T-cell (primary cell): ENCODE measurements at regions not wholly inside any gene's neighbourhood (a gene's known extent, or its start where the extent isn't known, plus 50 kb on each side); places are given as distances from the start of the nearest gene placed in this dataset.

Experiments
- ATAC-seq, 4 experiments: fragments of 200-7000 bp in 3 of 4; fragments of 150-1000 bp in 1 of 4; cut with Tn5 transposase; replicated peaks in 1 of 4; 1 replicate in 3 of 4; 2 replicates in 1 of 4; pipeline ENCODE4 v1.10.0; 2021; ENCODE audit warnings: moderate library complexity in 3 of 4, mild to moderate bottlenecking in 2 of 4, moderate number of reproducible peaks in 1 of 4
- CTCF ChIA-PET, 2 donors: fragments of 300-600 bp; sonication (Branson Sonifier 250); formaldehyde crosslinking; loops; one replicate each; lab custom pipeline; 2022; ENCODE audit warnings: antibody characterized with exemption in 2 of 2; lab: Charles Lee
- POLR2A ChIA-PET, 2 donors: fragments of 300-600 bp; sonication (Branson Sonifier 250); formaldehyde crosslinking; loops; one replicate each; lab custom pipeline; 2022; ENCODE audit warnings: antibody characterized with exemption in 2 of 2; lab: Charles Lee
- DNase-seq, 35 experiments: peaks; one replicate each; pipeline versions ENCODE4 v3.0.0 to v3.0.0-alpha.2; 2013 to 2023
- H3K27ac ChIP-seq: one replicate; pipeline ENCODE4 v1.5.1; 2013; ENCODE audit warnings: low read length
- H3K27me3 ChIP-seq, 2 experiments: replicated peaks in 1 of 2; 1 replicate in 1 of 2; 2 replicates in 1 of 2; pipeline versions ENCODE4 v1.6.1 to v1.7.0; 2013; ENCODE audit warnings: low read length in 1 of 2, mixed read lengths in 1 of 2; ENCODE audit not compliant: control insufficient read depth in 2 of 2, insufficient read depth in 2 of 2; ENCODE audit errors: extremely low read depth in 1 of 2
- H3K36me3 ChIP-seq, 2 donors: 1 replicate in 1 of 2; 2 replicates in 1 of 2; pipeline versions ENCODE4 v1.6.1 to v1.7.0; 2013; ENCODE audit warnings: low read length in 1 of 2; ENCODE audit not compliant: control insufficient read depth in 2 of 2, insufficient read depth in 1 of 2; ENCODE audit errors: extremely low read depth in 1 of 2
- H3K4me1 ChIP-seq, 2 experiments: 1 replicate in 1 of 2; 2 replicates in 1 of 2; pipeline versions ENCODE4 v1.6.1 to v1.7.0; 2013; ENCODE audit warnings: low read length in 2 of 2, mixed read lengths in 1 of 2; ENCODE audit not compliant: insufficient read depth in 2 of 2, control insufficient read depth in 1 of 2; ENCODE audit errors: extremely low read depth in 1 of 2
- H3K4me3 ChIP-seq, 2 donors: 1 replicate in 1 of 2; 2 replicates in 1 of 2; pipeline versions ENCODE4 v1.5.1 to v1.7.0; 2013; ENCODE audit warnings: mild to moderate bottlenecking in 2 of 2, low read length in 1 of 2, moderate library complexity in 1 of 2; ENCODE audit not compliant: control insufficient read depth in 1 of 2; ENCODE audit errors: extremely low read depth in 1 of 2
- H3K9me3 ChIP-seq: 2 replicates; pipeline ENCODE4 v1.7.0; 2013
- H3K27ac Mint-ChIP-seq, 2 donors: one replicate each; pipeline ENCODE4 v1.8.0; 2020 to 2021; ENCODE audit warnings: mild to moderate bottlenecking in 2 of 2, mixed read lengths in 2 of 2
- H3K27me3 Mint-ChIP-seq, 2 donors: one replicate each; pipeline ENCODE4 v1.8.0; 2021 to 2022; ENCODE audit warnings: mixed read lengths in 2 of 2
- H3K36me3 Mint-ChIP-seq: one replicate; pipeline ENCODE4 v1.8.0; 2021; ENCODE audit warnings: mixed read lengths
- H3K4me1 Mint-ChIP-seq, 3 donors: one replicate each; pipeline ENCODE4 v1.8.0; 2020 to 2022; ENCODE audit warnings: mixed read lengths in 3 of 3, mild to moderate bottlenecking in 1 of 3
- H3K4me3 Mint-ChIP-seq, 3 donors: one replicate each; pipeline ENCODE4 v1.8.0; 2020 to 2022; ENCODE audit warnings: mild to moderate bottlenecking in 3 of 3, mixed read lengths in 3 of 3, moderate library complexity in 3 of 3
- H3K9me3 Mint-ChIP-seq, 3 donors: one replicate each; pipeline ENCODE4 v1.8.0; 2020 to 2022; ENCODE audit warnings: mixed read lengths in 3 of 3
- WGBS: methylation state at CpG from one replicate; pipeline ENCODE4 v1.1.5; 2013; ENCODE audit warnings: missing lambda C conversion rate; ENCODE audit not compliant: insufficient coverage; 5-methylcytosine and 5-hydroxymethylcytosine counted together

DNA sequence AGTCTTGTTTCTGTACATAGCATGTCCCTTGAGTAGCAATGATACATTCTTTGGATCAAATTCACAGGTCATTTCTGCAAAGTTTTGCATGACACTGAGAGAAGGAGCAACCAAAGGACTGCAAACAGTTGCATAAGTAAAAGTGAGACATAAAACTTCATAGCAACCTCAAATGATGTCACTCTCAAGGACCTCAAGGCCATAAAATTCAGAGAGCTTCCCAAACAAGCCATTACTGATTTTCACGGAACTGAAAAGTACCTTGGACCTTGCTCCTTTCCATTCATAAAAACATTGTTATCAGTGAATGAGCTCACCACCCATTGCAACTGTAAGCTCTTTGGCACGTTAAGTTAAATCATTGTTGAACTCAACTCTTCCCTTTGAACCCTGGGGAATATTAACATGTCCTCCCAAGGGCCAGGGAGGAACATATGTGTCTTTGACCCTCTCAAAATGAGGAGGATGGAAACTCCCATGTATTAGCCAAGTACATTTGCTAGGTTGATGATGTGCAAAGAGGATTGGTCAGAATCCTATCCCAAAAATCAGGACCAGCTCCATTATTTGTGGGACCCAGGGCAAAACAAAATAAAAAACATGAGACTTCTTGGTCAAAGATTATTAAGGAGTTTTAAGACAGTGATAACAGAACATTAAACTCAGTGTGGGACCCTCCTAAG lies 275.0 kb upstream of the DYNLRB2 start:
- no peak for DNase-seq
- no peaks in the 10 kb centered on the region for H3K9me3 ChIP-seq
- Mint-ChIP-seq H3K27me3 (peaks cover 3 to 11% of the 10 kb centered on the region in 2 donors), H3K4me3 (no peak overlapping the region), H3K36me3 (no peaks in the 10 kb centered on the region), H3K4me1 (no peaks in the 10 kb centered on the region), H3K9me3 (no peaks in the 10 kb centered on the region), H3K27ac (no peak overlapping the region)
- CTCF ChIA-PET = no interaction called here
- no peaks in the 10 kb centered on the region for H3K4me1 ChIP-seq
- no peak for ATAC-seq
- H3K27me3 ChIP-seq = peaks cover 0 to 2% of the 10 kb centered on the region in 2 experiments
- POLR2A ChIA-PET = no interaction called here
- no peaks in the 10 kb centered on the region for H3K36me3 ChIP-seq
- 88% methylated on average over 2 of the region's 2 CpGs for WGBS
- H3K27ac ChIP-seq = no peak overlapping the region
- no peak overlapping the region for H3K4me3 ChIP-seq

DNA sequence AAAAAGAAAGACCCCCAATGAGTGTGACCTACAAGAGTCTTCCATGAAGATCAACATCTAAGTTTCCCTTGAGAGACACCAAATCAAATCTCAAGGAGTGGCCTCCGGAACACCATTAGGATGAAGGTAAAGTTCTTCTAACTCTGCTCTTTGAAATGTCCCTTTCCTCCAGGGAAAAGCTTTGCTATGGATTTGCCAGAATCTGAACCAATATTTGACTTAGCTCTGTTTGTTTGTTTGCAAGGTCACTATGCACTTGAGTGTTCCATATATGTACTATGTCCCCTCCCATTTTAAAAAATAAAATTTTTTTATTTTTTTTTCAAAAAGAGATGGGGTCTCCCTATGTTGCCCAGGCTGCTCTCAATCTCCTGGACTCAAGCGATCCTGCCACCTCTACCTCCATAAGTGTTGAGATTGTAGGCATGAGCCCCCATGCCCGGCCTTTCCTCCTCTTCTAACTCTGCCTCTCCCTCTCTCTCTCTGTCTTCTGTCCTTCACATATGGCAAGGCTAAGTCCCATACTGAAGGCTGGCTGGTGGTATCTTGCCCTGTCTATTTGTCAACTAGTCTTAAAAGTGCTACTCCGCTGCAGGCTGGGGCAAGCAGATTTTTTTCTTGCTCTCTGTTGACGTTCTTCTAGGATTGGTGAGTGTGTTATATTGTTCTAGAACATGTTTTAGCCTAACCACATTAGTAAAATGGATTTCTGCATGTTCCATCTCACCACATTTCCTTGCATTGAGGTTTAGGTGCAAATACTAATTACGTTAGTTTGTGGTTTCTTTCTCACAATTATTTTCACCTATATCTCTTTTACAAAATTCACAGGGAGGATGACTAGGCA lies 276.7 kb upstream of the DYNLRB2 start:
- Mint-ChIP-seq H3K9me3 (no peaks in the 10 kb centered on the region), H3K4me3 (no peak overlapping the region), H3K27ac (no peak overlapping the region), H3K36me3 (no peaks in the 10 kb centered on the region), H3K4me1 (no peaks in the 10 kb centered on the region), H3K27me3 (peaks cover 7 to 11% of the 10 kb centered on the region in 2 donors)
- Histone ChIP-seq H3K4me1 (no peaks in the 10 kb centered on the region), H3K27ac (no peak overlapping the region), H3K36me3 (no peaks in the 10 kb centered on the region), H3K9me3 (no peaks in the 10 kb centered on the region), H3K4me3 (no peak overlapping the region), H3K27me3 (peaks cover 0 to 4% of the 10 kb centered on the region in 2 experiments)
- DNase-seq (no peak), ATAC-seq (no peak)
- ChIA-PET POLR2A (no interaction called here), CTCF (interaction anchor here (0.6 kb wide), 2 partner anchors 14 to 44 kb away, joined by 3 to 4 read pairs; no protein-coding TSS in a partner anchor)
- WGBS = no CpG with 5 or more reads among the region's 6 CpGs

DNA sequence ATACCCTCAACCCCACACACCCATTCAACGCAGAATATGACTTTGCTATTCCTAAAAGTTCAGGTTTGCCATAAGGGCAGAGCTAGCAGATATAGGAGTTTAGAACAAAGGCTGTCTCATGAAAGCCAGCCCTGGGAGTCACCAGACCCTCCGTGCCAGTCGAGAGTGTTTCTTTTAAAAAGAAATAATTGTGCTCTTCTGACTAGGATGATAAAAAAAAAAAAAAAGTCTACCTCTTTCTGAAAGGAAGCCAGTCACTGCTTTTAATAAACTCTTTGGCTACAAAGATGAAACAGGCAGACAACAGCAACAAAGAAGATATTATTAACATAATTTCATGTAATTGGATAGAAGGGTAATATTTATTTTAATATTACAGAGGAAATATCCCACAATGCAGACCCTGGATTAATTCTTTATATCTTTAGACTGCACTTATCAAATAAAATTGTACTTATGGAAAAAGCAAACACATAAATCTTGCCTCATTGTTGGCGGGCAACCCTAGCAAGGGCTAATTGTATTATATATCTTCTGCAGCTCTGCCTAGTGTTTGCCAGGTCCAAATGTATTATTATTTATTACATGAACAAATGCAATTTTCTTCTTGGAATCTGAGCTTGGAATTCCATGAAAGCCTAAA lies 277.5 kb upstream of the DYNLRB2 start:
- POLR2A ChIA-PET = no interaction called here
- Mint-ChIP-seq H3K9me3 (no peaks in the 10 kb centered on the region), H3K27ac (no peak overlapping the region), H3K27me3 (peaks cover 7 to 9% of the 10 kb centered on the region in 2 donors), H3K36me3 (no peaks in the 10 kb centered on the region), H3K4me3 (no peak overlapping the region), H3K4me1 (no peaks in the 10 kb centered on the region)
- Histone ChIP-seq H3K9me3 (no peaks in the 10 kb centered on the region), H3K27ac (no peak overlapping the region), H3K4me3 (no peak overlapping the region), H3K27me3 (peaks cover 0 to 4% of the 10 kb centered on the region in 2 experiments), H3K4me1 (no peaks in the 10 kb centered on the region), H3K36me3 (no peaks in the 10 kb centered on the region)
- DNase-seq (no peak), ATAC-seq (no peak)
- 90% methylated on average over 2 of the region's 4 CpGs for WGBS
- CTCF ChIA-PET = interaction anchor here in 1 of 2 donors (0.6 kb wide), 1 partner anchor 45 kb away, joined by 3 read pairs; no protein-coding TSS in a partner anchor

DNA sequence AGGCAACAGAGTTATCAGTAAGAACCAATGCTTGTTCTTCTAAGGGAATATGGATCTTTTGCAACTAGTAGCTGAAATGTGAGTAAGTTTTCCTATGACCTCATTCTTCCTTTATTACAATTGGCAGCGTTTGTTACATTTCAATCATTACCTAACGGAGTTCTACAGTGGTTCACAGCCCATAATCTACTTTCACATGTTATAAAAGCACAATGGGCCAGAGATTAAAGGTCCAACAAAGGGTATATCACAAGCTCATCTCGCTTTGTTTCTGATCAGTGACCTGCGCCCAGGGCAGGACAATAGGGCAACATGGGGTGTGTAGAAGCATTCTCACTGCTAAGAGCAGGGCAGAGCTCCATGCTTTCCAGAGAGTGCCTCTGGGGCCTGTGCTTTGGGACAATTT lies 279.9 kb upstream of the DYNLRB2 start:
- Histone ChIP-seq H3K27me3 (peaks cover 0 to 4% of the 10 kb centered on the region in 2 experiments), H3K36me3 (no peaks in the 10 kb centered on the region), H3K27ac (no peak overlapping the region), H3K4me3 (no peak overlapping the region), H3K4me1 (no peaks in the 10 kb centered on the region), H3K9me3 (no peaks in the 10 kb centered on the region)
- H3K4me1 Mint-ChIP-seq = no peaks in the 10 kb centered on the region
- ChIA-PET POLR2A (no interaction called here), CTCF (interaction anchor here in 1 of 2 donors (0.5 kb wide), 1 partner anchor 36 kb away, joined by 3 read pairs; no protein-coding TSS in a partner anchor)
- no peak overlapping the region for H3K4me3 Mint-ChIP-seq
- H3K27ac Mint-ChIP-seq = no peak overlapping the region
- DNase-seq (no peak), ATAC-seq (no peak)
- no peaks in the 10 kb centered on the region for H3K36me3 Mint-ChIP-seq
- WGBS = 80% methylated on average over 4 of the region's 4 CpGs
- no peaks in the 10 kb centered on the region for H3K9me3 Mint-ChIP-seq
- peaks cover 5 to 7% of the 10 kb centered on the region in 2 donors for H3K27me3 Mint-ChIP-seq

DNA sequence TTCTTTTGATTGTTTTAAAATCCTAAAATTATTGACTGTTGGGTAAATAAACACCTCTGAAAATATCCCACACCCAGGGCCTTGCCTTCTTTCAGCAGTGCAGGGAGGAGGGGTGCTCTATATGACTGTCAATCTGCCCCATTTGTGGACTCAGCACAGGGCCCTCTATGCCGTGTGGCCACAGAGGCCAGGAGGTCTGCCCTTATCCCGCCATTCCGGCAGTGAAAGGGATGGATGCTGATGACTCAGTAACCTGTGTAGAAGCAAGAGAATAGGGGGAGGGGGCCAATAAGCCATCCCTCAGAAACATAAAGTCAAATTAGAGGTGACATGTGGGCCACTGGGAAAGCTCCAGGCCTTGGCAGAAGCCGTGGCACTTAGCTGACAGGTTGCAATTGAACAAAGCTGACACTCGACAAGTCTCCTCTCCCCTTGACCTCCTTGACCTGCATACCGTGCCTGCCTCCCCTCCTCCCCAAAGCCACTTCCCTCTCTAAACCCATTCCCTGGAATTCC lies 281.4 kb upstream of the DYNLRB2 start:
- Mint-ChIP-seq H3K9me3 (no peaks in the 10 kb centered on the region), H3K4me3 (no peak overlapping the region), H3K4me1 (no peaks in the 10 kb centered on the region), H3K27ac (no peak overlapping the region), H3K27me3 (peaks cover 0 to 7% of the 10 kb centered on the region in 2 donors), H3K36me3 (no peaks in the 10 kb centered on the region)
- no peaks in the 10 kb centered on the region for H3K9me3 ChIP-seq
- WGBS = 40% methylated on average over 2 of the region's 6 CpGs
- no peaks in the 10 kb centered on the region for H3K36me3 ChIP-seq
- H3K27me3 ChIP-seq = peaks cover 0 to 4% of the 10 kb centered on the region in 2 experiments
- H3K4me3 ChIP-seq = no peak overlapping the region
- no peak overlapping the region for H3K27ac ChIP-seq
- ChIA-PET POLR2A (no interaction called here), CTCF (no interaction called here)
- ATAC-seq = no peak
- no peak for DNase-seq
- no peaks in the 10 kb centered on the region for H3K4me1 ChIP-seq

DNA sequence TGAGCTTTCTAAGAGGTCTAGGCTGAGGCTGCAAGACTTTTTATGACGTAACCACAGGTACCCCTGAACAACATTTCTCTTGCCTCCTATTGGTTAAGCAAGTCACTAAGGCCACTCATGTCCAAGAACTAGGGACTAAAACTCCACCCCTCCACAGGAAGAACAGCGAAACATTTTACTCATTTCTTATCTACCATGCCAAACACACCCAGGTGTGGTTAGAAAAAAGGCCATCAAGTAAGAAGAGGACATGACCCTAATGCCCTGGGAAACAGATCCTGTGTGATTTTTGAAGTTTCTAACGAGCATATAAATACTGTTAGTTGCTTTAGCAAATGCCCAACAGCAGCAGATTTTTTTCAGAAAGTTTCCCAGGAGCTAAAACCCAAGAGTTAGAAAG lies 282.4 kb upstream of the DYNLRB2 start:
- no peak overlapping the region for H3K27ac ChIP-seq
- DNase-seq (no peak), ATAC-seq (no peak)
- no peaks in the 10 kb centered on the region for H3K4me1 Mint-ChIP-seq
- H3K36me3 Mint-ChIP-seq = no peaks in the 10 kb centered on the region
- no peaks in the 10 kb centered on the region for H3K36me3 ChIP-seq
- no peak overlapping the region for H3K27ac Mint-ChIP-seq
- 71% methylated on average over 1 of the region's 3 CpGs for WGBS
- H3K27me3 ChIP-seq = peaks cover 0 to 6% of the 10 kb centered on the region in 2 experiments
- no peaks in the 10 kb centered on the region for H3K4me1 ChIP-seq
- POLR2A ChIA-PET = no interaction called here
- CTCF ChIA-PET = no interaction called here
- no peak overlapping the region for H3K4me3 ChIP-seq
- no peaks in the 10 kb centered on the region for H3K9me3 Mint-ChIP-seq
- H3K27me3 Mint-ChIP-seq = peaks cover 0 to 7% of the 10 kb centered on the region in 2 donors
- no peak overlapping the region for H3K4me3 Mint-ChIP-seq
- no peaks in the 10 kb centered on the region for H3K9me3 ChIP-seq
